ENCODE measurements at regions not wholly inside any gene's neighbourhood (a gene's known extent, or its start where the extent isn't known, plus 50 kb on each side); places are given as distances from the start of the nearest gene placed in this dataset.

- TF ChIP-seq, protein P1, sequence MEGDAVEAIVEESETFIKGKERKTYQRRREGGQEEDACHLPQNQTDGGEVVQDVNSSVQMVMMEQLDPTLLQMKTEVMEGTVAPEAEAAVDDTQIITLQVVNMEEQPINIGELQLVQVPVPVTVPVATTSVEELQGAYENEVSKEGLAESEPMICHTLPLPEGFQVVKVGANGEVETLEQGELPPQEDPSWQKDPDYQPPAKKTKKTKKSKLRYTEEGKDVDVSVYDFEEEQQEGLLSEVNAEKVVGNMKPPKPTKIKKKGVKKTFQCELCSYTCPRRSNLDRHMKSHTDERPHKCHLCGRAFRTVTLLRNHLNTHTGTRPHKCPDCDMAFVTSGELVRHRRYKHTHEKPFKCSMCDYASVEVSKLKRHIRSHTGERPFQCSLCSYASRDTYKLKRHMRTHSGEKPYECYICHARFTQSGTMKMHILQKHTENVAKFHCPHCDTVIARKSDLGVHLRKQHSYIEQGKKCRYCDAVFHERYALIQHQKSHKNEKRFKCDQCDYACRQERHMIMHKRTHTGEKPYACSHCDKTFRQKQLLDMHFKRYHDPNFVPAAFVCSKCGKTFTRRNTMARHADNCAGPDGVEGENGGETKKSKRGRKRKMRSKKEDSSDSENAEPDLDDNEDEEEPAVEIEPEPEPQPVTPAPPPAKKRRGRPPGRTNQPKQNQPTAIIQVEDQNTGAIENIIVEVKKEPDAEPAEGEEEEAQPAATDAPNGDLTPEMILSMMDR (IDR thresholded peaks at IDR 0.05), result no peak
- TF ChIP-seq EP300 (IDR thresholded peaks at IDR 0.05) (no peak), POLR2AphosphoS5 (IDR thresholded peaks at IDR 0.05) (no peak)
Measured at GRCh38 chr9:93874242-93874641, 80.9 kb downstream of the BARX1 start.

Data from stomach (tissue), 4 donors.